SJSA1 (cell line): ENCODE measurements at regions not wholly inside any gene's neighbourhood (a gene's known extent, or its start where the extent isn't known, plus 50 kb on each side); places are given as distances from the start of the nearest gene placed in this dataset.

ENCODE experiments used
- DNase-seq, 2 experiments: peaks; one replicate each; pipeline ENCODE4 v3.0.0-alpha.2; 2015 to 2020; ENCODE audit warnings: low spot score in 2 of 2, low read depth in 1 of 2
- H3K27ac ChIP-seq: fragments of 250-450 bp; sonication (Bioruptor Pico); 2 replicates; pipeline ENCODE4 v1.5.1; 2020; ENCODE audit warnings: mild to moderate bottlenecking, moderate library complexity
- H3K27me3 ChIP-seq: fragments of 250-450 bp; sonication (Bioruptor Pico); replicated peaks from 2 replicates; pipeline ENCODE4 v1.5.1; 2020; ENCODE audit warnings: mild to moderate bottlenecking, moderate library complexity
- H3K36me3 ChIP-seq: fragments of 250-450 bp; sonication (Bioruptor Pico); 2 replicates; pipeline ENCODE4 v1.5.1; 2020; ENCODE audit warnings: mild to moderate bottlenecking
- H3K4me1 ChIP-seq: fragments of 250-450 bp; sonication (Bioruptor Pico); replicated peaks from 2 replicates; pipeline ENCODE4 v1.6.1; 2021; ENCODE audit warnings: mild to moderate bottlenecking
- H3K4me3 ChIP-seq: fragments of 250-450 bp; sonication (Bioruptor Pico); 2 replicates; pipeline ENCODE4 v1.5.1; 2020; ENCODE audit warnings: mild to moderate bottlenecking
- H3K9me3 ChIP-seq: fragments of 250-450 bp; sonication (Bioruptor Pico); replicated peaks from 2 replicates; pipeline ENCODE4 v1.5.1; 2020; ENCODE audit warnings: mild to moderate bottlenecking

GRCh38 chr6:8361259-8361658, 74.1 kb downstream of the SLC35B3 start:
- Histone ChIP-seq H3K4me1 (no peaks in the 10 kb centered on the region), H3K27me3 (no peaks in the 10 kb centered on the region; the same call in 1 of the 2 replicates), H3K36me3 (no peaks in the 10 kb centered on the region), H3K4me3 (no peak overlapping the region), H3K27ac (no peak overlapping the region), H3K9me3 (no peaks in the 10 kb centered on the region)
- no peak for DNase-seq

GRCh38 chr6:8352966-8353340, 82.4 kb downstream of the SLC35B3 start:
- Histone ChIP-seq H3K27me3 (no peaks in the 10 kb centered on the region), H3K27ac (no peak overlapping the region), H3K4me3 (no peak overlapping the region), H3K4me1 (no peaks in the 10 kb centered on the region), H3K36me3 (no peaks in the 10 kb centered on the region), H3K9me3 (no peaks in the 10 kb centered on the region)
- no peak for DNase-seq

DNA sequence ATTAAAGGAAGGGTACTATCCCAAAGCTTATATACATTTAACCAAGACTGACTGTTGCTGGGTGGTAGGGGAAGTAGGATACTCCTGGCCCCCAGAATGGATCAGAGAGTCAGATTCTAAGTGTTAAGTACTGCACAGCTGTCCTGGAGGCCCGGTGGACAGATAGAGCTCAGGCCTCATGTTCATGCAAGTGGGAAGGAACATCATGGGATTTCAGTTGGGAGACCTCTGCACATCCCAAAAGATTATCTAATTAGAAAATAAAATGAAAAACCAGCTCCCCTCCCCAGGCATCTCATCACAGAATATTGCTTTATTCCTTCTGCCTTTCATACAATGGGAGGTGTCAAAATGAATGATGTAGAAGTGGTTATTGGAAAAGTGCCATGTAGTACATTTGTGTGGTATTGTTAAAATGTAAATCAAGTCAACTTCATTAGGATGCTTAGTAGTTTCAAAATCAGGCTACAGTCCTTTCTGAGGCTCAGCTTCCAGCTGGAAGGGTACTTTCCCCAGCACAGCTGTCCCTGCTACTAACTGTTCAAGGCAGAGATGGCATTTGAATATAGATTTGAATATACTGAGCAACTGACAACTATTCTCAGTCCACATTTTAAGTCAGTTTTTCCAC, 82.9 kb downstream of the SLC35B3 start:
- H3K9me3 ChIP-seq: no peaks in the 10 kb centered on the region
- no peak overlapping the region for H3K4me3 ChIP-seq
- no peaks in the 10 kb centered on the region for H3K4me1 ChIP-seq
- DNase-seq: no peak
- H3K27ac ChIP-seq: no peak overlapping the region
- H3K27me3 ChIP-seq: no peaks in the 10 kb centered on the region
- H3K36me3 ChIP-seq: no peaks in the 10 kb centered on the region

- Histone ChIP-seq H3K36me3 (no peaks in the 10 kb centered on the region), H3K9me3 (no peaks in the 10 kb centered on the region), H3K27ac (no peak overlapping the region), H3K4me3 (no peak overlapping the region), H3K4me1 (no peaks in the 10 kb centered on the region), H3K27me3 (0 out of 2 replicates have a peak, but pooled peaks cover 4% of the 10 kb centered on the region)
- DNase-seq: no peak
These were observed 91.7 kb downstream of the SLC35B3 start for GRCh38 chr6:8343600-8343999.

GRCh38 chr6:8342241-8342819, 93.0 kb downstream of the SLC35B3 start:
- no peaks in the 10 kb centered on the region for H3K4me1 ChIP-seq
- H3K36me3 ChIP-seq: no peaks in the 10 kb centered on the region
- H3K27me3 ChIP-seq: 0 out of 2 replicates have a peak, but pooled peaks cover 4% of the 10 kb centered on the region
- H3K27ac ChIP-seq: no peak overlapping the region
- H3K9me3 ChIP-seq: no peaks in the 10 kb centered on the region
- no peak overlapping the region for H3K4me3 ChIP-seq
- DNase-seq: no peak

DNA sequence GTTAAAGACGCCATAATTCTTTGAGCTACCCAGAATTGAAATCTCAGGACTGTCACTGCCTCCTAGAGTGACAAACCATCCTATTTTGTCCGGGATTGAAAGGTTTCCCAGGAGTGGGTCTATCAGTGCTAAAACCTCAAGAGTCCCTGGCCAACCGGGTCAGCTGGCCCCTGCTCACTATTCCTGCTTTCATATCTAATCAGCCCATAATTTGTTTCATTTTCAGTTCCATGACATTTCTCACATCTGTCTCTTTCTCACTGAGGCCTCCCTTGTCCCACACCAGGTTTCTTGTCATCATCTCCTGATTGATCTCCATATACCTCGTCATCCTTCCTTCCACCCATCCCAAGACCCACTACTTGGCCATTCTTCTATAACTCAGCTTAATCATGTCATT, 98.2 kb downstream of the SLC35B3 start:
- no peaks in the 10 kb centered on the region for H3K9me3 ChIP-seq
- H3K4me3 ChIP-seq: no peak overlapping the region
- 0 out of 2 replicates have a peak, but pooled peaks cover 4% of the 10 kb centered on the region for H3K27me3 ChIP-seq
- no peaks in the 10 kb centered on the region for H3K4me1 ChIP-seq
- H3K36me3 ChIP-seq: no peaks in the 10 kb centered on the region
- no peak for DNase-seq
- no peak overlapping the region for H3K27ac ChIP-seq

DNA sequence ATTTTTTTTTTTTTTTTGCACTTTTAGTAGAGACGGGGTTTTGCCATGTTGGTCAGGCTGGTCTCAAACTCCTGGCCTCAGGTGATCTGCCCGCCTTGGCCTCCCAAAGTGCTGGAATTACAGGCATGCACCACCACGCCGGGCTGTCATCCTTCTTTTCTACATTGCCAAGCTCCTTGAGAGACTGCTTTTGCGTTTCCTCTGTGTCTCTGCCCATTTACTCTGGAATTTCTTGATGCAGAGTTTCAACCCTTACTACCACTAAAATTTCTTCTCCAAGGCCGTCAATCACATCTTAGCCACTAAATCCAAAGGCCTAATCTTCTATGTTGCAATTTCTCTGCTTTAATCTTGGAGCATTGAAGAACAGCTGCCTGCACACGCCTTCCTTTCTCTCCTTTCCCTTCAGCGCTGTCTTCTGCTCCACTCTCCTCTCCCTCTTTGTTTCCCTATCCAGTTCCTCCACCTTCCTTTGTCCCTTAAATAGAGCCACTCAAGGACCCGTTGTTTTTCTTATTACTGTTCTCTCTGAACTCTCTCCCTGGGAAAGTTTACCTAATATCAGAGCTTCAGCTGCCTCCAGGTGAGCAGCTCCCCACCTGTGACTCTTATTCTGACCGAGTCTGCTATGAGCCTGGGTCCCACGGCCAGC, 98.8 kb downstream of the SLC35B3 start:
- no peak overlapping the region for H3K27ac ChIP-seq
- no peak for DNase-seq
- H3K36me3 ChIP-seq: no peaks in the 10 kb centered on the region
- H3K9me3 ChIP-seq: no peaks in the 10 kb centered on the region
- H3K27me3 ChIP-seq: 0 out of 2 replicates have a peak, but pooled peaks cover 4% of the 10 kb centered on the region
- H3K4me1 ChIP-seq: no peaks in the 10 kb centered on the region
- H3K4me3 ChIP-seq: no peak overlapping the region

DNA sequence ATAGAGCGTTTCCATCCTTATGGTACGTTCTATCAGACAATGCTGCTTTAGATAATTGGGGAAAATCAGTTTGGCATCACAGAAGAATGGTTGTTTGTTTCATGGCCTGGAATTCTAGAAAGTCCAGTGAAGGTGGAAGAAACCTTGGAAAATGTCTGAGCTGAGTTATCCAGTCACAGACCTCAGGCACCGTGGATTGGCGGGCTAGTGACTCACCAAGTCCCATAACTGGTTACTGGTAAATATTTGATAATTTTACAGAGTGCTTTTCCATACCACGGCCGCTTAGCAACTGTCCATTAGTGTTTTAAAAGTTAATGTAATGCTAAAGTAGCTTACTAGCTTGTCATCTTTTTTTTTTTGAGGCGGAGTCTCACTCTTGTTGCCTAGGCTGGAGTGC, 99.4 kb downstream of the SLC35B3 start:
- DNase-seq: no peak

GRCh38 chr6:8335381-8335780, 100.0 kb downstream of the SLC35B3 start:
- DNase-seq: no peak
- Histone ChIP-seq H3K4me1 (no peaks in the 10 kb centered on the region), H3K9me3 (no peaks in the 10 kb centered on the region), H3K4me3 (no peak overlapping the region), H3K27me3 (0 out of 2 replicates have a peak, but pooled peaks cover 4% of the 10 kb centered on the region), H3K36me3 (no peaks in the 10 kb centered on the region), H3K27ac (no peak overlapping the region)

More for the DNA sequence above, 99.4 kb downstream of the SLC35B3 start:
- Histone ChIP-seq H3K4me3 (no peak overlapping the region), H3K9me3 (no peaks in the 10 kb centered on the region), H3K36me3 (no peaks in the 10 kb centered on the region), H3K27me3 (0 out of 2 replicates have a peak, but pooled peaks cover 4% of the 10 kb centered on the region), H3K4me1 (no peaks in the 10 kb centered on the region), H3K27ac (no peak overlapping the region)

DNA sequence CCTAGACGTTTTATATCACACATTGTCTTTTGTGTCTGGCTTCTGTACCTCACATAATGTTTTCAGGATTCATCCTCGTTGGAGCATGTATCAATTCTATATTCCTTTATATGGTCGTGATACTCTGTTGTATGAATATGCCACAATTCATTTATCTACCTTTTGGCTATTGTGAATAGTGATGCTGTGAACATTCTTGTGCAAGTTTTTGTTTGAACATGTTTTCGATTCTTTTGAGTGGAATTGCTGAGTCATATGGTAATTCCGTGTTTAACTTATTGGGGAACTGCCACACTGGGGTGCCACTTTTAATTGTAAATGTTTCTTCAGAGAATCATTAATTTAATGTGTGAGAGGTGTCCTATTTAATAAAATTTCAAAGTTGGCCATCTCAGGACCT, 101.2 kb downstream of the SLC35B3 start:
- no peaks in the 10 kb centered on the region for H3K4me1 ChIP-seq
- H3K27ac ChIP-seq: no peak overlapping the region
- H3K36me3 ChIP-seq: no peaks in the 10 kb centered on the region
- DNase-seq: no peak
- H3K9me3 ChIP-seq: no peaks in the 10 kb centered on the region
- no peaks in the 10 kb centered on the region for H3K27me3 ChIP-seq
- H3K4me3 ChIP-seq: no peak overlapping the region

DNA sequence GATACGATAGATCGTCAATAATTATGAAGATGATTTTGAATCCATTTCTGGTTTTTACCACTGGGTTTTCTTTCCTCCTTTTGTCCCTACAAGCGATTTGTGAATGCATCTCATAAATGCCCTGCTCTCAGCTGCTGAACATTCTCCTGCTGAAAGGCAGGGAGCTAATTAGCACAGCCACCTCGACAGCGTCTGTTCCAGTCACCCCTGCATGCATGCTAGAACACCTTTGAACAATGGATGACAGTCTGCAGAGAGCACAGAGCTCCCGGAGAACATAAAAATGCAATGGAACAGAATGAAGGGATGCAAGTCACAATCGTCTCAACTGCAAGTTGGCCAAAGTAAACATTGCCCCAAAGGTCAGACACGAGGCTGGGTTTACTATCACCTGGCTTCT, 105.8 kb downstream of the SLC35B3 start:
- DNase-seq: no peak
- Histone ChIP-seq H3K4me3 (no peak overlapping the region), H3K36me3 (no peaks in the 10 kb centered on the region), H3K9me3 (no peaks in the 10 kb centered on the region), H3K4me1 (no peaks in the 10 kb centered on the region), H3K27ac (no peak overlapping the region), H3K27me3 (no peaks in the 10 kb centered on the region)

- H3K27me3 ChIP-seq: no peaks in the 10 kb centered on the region
- no peaks in the 10 kb centered on the region for H3K4me1 ChIP-seq
- no peak overlapping the region for H3K27ac ChIP-seq
- H3K9me3 ChIP-seq: no peaks in the 10 kb centered on the region
- H3K36me3 ChIP-seq: no peaks in the 10 kb centered on the region
- no peak overlapping the region for H3K4me3 ChIP-seq
- no peak for DNase-seq
These were observed 109.6 kb downstream of the SLC35B3 start for GRCh38 chr6:8325743-8326142.

- DNase-seq: no peak
- H3K27me3 ChIP-seq: no peaks in the 10 kb centered on the region
- no peaks in the 10 kb centered on the region for H3K9me3 ChIP-seq
- H3K36me3 ChIP-seq: no peaks in the 10 kb centered on the region
- no peaks in the 10 kb centered on the region for H3K4me1 ChIP-seq
- no peak overlapping the region for H3K27ac ChIP-seq
- no peak overlapping the region for H3K4me3 ChIP-seq
These were observed 112.7 kb downstream of the SLC35B3 start for GRCh38 chr6:8322659-8323058.

GRCh38 chr6:8321671-8322404, 113.5 kb downstream of the SLC35B3 start:
- DNase-seq: no peak
- Histone ChIP-seq H3K4me3 (no peak overlapping the region), H3K27ac (no peak overlapping the region), H3K36me3 (no peaks in the 10 kb centered on the region), H3K4me1 (no peaks in the 10 kb centered on the region), H3K9me3 (no peaks in the 10 kb centered on the region), H3K27me3 (no peaks in the 10 kb centered on the region)
